Mesothelial cell of epicardium (in vitro differentiated cells): ENCODE measurements at regions not wholly inside any gene's neighbourhood (a gene's known extent, or its start where the extent isn't known, plus 50 kb on each side); places are given as distances from the start of the nearest gene placed in this dataset.
"Not testable (repeated sequence)": the region's sequence is repeated elsewhere in the genome, so short reads cannot be mapped to it uniquely, and the experiment has no call there.

Source experiments
- DNase-seq, 2 experiments: peaks; one replicate each; pipeline ENCODE4 v3.0.0; 2021; ENCODE audit warnings: low spot score in 2 of 2; ENCODE audit not compliant: unreplicated experiment in 2 of 2
- H3K27ac Mint-ChIP-seq: 2 replicates; pipeline ENCODE4 v1.8.0; 2021; ENCODE audit warnings: mixed read lengths
- H3K27me3 Mint-ChIP-seq: 2 replicates; pipeline ENCODE4 v1.8.0; 2021; ENCODE audit warnings: low read depth, mixed read lengths
- H3K36me3 Mint-ChIP-seq: 2 replicates; pipeline ENCODE4 v1.8.0; 2021; ENCODE audit warnings: mixed read lengths
- H3K4me1 Mint-ChIP-seq: 2 replicates; pipeline ENCODE4 v1.8.0; 2021; ENCODE audit warnings: mixed read lengths
- H3K4me3 Mint-ChIP-seq: 2 replicates; pipeline ENCODE4 v1.8.0; 2021; ENCODE audit warnings: mild to moderate bottlenecking, moderate library complexity, mixed read lengths
- H3K9me3 Mint-ChIP-seq: 2 replicates; pipeline ENCODE4 v1.8.0; 2021; ENCODE audit warnings: mixed read lengths
- CTCF ChIP-seq: fragments of 200-600 bp; sonication (generic); IDR thresholded peaks from one replicate; pipeline ENCODE4 v1.5.0; 2021; ENCODE audit warnings: antibody characterized with exemption; ENCODE audit not compliant: unreplicated experiment

GRCh38 chr10:53029449-53029848 lies 256.9 kb upstream of the MBL2 start:
- Mint-ChIP-seq H3K9me3 (no peaks in the 10 kb centered on the region), H3K4me1 (peaks cover 65% of the 10 kb centered on the region), H3K27me3 (no peaks in the 10 kb centered on the region), H3K27ac (peak overlapping the region; percentile 96), H3K36me3 (no peaks in the 10 kb centered on the region), H3K4me3 (no peak overlapping the region)
- DNase-seq, result no peak
- TF ChIP-seq CTCF, result no peak

GRCh38 chr10:53025765-53026164 lies 253.2 kb upstream of the MBL2 start:
- H3K4me1 Mint-ChIP-seq, result peaks cover 75% of the 10 kb centered on the region
- not testable (repeated sequence) for H3K9me3 Mint-ChIP-seq, H3K27me3 Mint-ChIP-seq, DNase-seq, H3K36me3 Mint-ChIP-seq
- peak overlapping the region; percentile 96 for H3K27ac Mint-ChIP-seq
- H3K4me3 Mint-ChIP-seq, result peak overlapping the region; percentile 46

- H3K4me3 Mint-ChIP-seq, result peak overlapping the region; percentile 46
- no peaks in the 10 kb centered on the region for H3K27me3 Mint-ChIP-seq
- peak overlapping the region; percentile 96 for H3K27ac Mint-ChIP-seq
- H3K36me3 Mint-ChIP-seq, result peaks cover under 1% of the 10 kb centered on the region
- peaks cover under 1% of the 10 kb centered on the region for H3K9me3 Mint-ChIP-seq
- DNase-seq, result no peak
- no peak for TF ChIP-seq CTCF
- H3K4me1 Mint-ChIP-seq, result peaks cover 70% of the 10 kb centered on the region
Observed at GRCh38 chr10:53025172-53025711, 252.7 kb upstream of the MBL2 start.

GRCh38 chr10:53023411-53023810 lies 250.8 kb upstream of the MBL2 start:
- DNase-seq, result no peak
- Mint-ChIP-seq H3K4me3 (peak overlapping the region; percentile 30), H3K27me3 (no peaks in the 10 kb centered on the region), H3K4me1 (peaks cover 56% of the 10 kb centered on the region), H3K9me3 (peaks cover 11% of the 10 kb centered on the region), H3K27ac (peak overlapping the region; percentile 94), H3K36me3 (peaks cover 10% of the 10 kb centered on the region)
- no peak for TF ChIP-seq CTCF

- Mint-ChIP-seq H3K9me3 (peaks cover 13% of the 10 kb centered on the region), H3K27ac (peak overlapping the region; percentile 94), H3K36me3 (peaks cover 11% of the 10 kb centered on the region), H3K27me3 (no peaks in the 10 kb centered on the region), H3K4me3 (peak overlapping the region; percentile 46), H3K4me1 (peaks cover 52% of the 10 kb centered on the region)
- no peak for DNase-seq
- TF ChIP-seq CTCF, result no peak
Observed at GRCh38 chr10:53022611-53023088, 250.1 kb upstream of the MBL2 start.

- Mint-ChIP-seq H3K9me3 (peaks cover 7% of the 10 kb centered on the region), H3K27me3 (no peaks in the 10 kb centered on the region), H3K27ac (peak overlapping the region; percentile 20), H3K4me1 (peaks cover 17% of the 10 kb centered on the region), H3K36me3 (peaks cover 5% of the 10 kb centered on the region), H3K4me3 (no peak overlapping the region)
- DNase-seq, result no peak
- no peak for TF ChIP-seq CTCF
Observed at GRCh38 chr10:53013201-53013810, 240.7 kb upstream of the MBL2 start.
